ENCODE measurements at regions not wholly inside any gene's neighbourhood (a gene's known extent, or its start where the extent isn't known, plus 50 kb on each side); places are given as distances from the start of the nearest gene placed in this dataset.

GRCh38 chr6:92848459-92848858 is 570.9 kb downstream of the EPHA7 start:
- peak overlapping the region; percentile 8 to 15; a peak in 3 of 4 replicates for H3K4me2 ChIP-seq (ENCODE audit: insufficient read depth in 1 of 2, low read depth in 2 of 2, low read length in 2 of 2)
- FAIRE-seq, result no peak

More at GRCh38 chr6:92848459-92848858, 570.9 kb downstream of the EPHA7 start:
- Histone ChIP-seq H3K4ac (replicated peaks; ENCODE audit: insufficient read length, low read depth, low read length) (no peak overlapping the region), H4K91ac (replicated peaks; ENCODE audit: insufficient read length, low read length) (no peak overlapping the region), H2BK20ac (ENCODE audit: low read length) (0 out of 2 replicates have a peak overlapping the region, but pooled peaks have one; percentile 22), H4K8ac (ENCODE audit: extremely low read depth, insufficient read depth, low read length) (no peak overlapping the region), H3K4me1 (replicated peaks in 1 of 4; ENCODE audit: control insufficient read depth in 3 of 4, insufficient read depth in 4 of 4, low read length in 3 of 4) (peaks cover 0 to 8% (median 6%) of the 10 kb centered on the region in 4 experiments; a peak in 4 of 7 replicates), H3K9ac (replicated peaks in 1 of 4; ENCODE audit: extremely low read depth in 1 of 4, low read depth in 3 of 4, low read length in 3 of 4) (no peak overlapping the region), H3K36me3 (ENCODE audit: control insufficient read depth in 2 of 4, insufficient read depth in 4 of 4, low read length in 3 of 4) (no peaks in the 10 kb centered on the region), H2AK5ac (ENCODE audit: low read depth, low read length) (no peak overlapping the region), H2BK15ac (ENCODE audit: low read length) (no peak overlapping the region), H4K20me1 (replicated peaks in 1 of 2; ENCODE audit: control insufficient read depth in 1 of 2, insufficient read depth in 2 of 2, low read length in 2 of 2) (peaks cover 1 to 2% of the 10 kb centered on the region in 2 experiments), H3K18ac (ENCODE audit: extremely low read depth, low read length) (no peak overlapping the region; the same call in 1 of the 2 replicates), H3K23me2 (ENCODE audit: low read depth, low read length) (no peaks in the 10 kb centered on the region), H3K79me2 (ENCODE audit: control insufficient read depth in 1 of 2, insufficient read depth in 2 of 2, low read length in 2 of 2) (no peaks in the 10 kb centered on the region), H2BK5ac (ENCODE audit: low read depth, low read length) (no peak overlapping the region), H3K4me3 (ENCODE audit: extremely low read depth in 1 of 4, insufficient read depth in 2 of 4, low read depth in 3 of 4, low read length in 4 of 4) (peak overlapping the region in 1 of 4 experiments; percentile 21; a peak in 2 of 8 replicates), H2BK120ac (replicated peaks; ENCODE audit: low read depth, low read length) (no peak overlapping the region), H3K27me3 (replicated peaks in 1 of 4; ENCODE audit: control insufficient read depth in 3 of 4, extremely low read depth in 1 of 4, insufficient read depth in 3 of 4, low read length in 3 of 4) (peaks cover 28 to 49% (median 43%) of the 10 kb centered on the region in 4 experiments), H3K23ac (ENCODE audit: insufficient read length) (no peak overlapping the region), H4K5ac (ENCODE audit: insufficient read length, low read depth, low read length) (no peak overlapping the region), H3K79me1 (ENCODE audit: low read depth, low read length) (no peaks in the 10 kb centered on the region), H3K9me3 (ENCODE audit: insufficient read depth in 2 of 2, low read depth in 1 of 2, low read length in 1 of 2) (no peaks in the 10 kb centered on the region), H3K14ac (ENCODE audit: insufficient read length) (no peak overlapping the region), H2AFZ (ENCODE audit: low read length) (no peak overlapping the region), H2BK12ac (ENCODE audit: low read depth, low read length) (peak overlapping the region; percentile 69), H3K27ac (ENCODE audit: low read depth, low read length) (no peak overlapping the region), H3K56ac (replicated peaks; ENCODE audit: insufficient read length, low read depth, low read length) (no peak overlapping the region)
- CTCF ChIA-PET (ENCODE audit: partially characterized antibody), result interaction anchor here (0.6 to 1.3 kb wide), 2 partner anchors 18 to 30 kb away, joined by 3 to 5 read pairs; no protein-coding TSS in a partner anchor
- no peak for DNase-seq (ENCODE audit: low read depth in 1 of 2, low spot score in 2 of 2)
- WGBS, 2 experiments (ENCODE audit: extremely low coverage in 1 of 2, insufficient coverage in 1 of 2, insufficient read length in 1 of 2, insufficient replicate concordance in 2 of 2, low coverage in 1 of 2, low lambda C conversion rate in 2 of 2, missing lambda C conversion rate in 1 of 2), result 53% methylated on average over 4 of the region's 4 CpGs; no CpG with 5 or more reads in 1 of the 2 experiments
- POLR2A ChIA-PET (ENCODE audit: partially characterized antibody), result no interaction called here
- TF ChIP-seq ATF3 (IDR thresholded peaks at IDR 0.05; ENCODE audit: insufficient read depth, low read depth, low read length) (no peak), TEAD4 (IDR thresholded peaks at IDR 0.05; ENCODE audit: low read depth, low read length) (no peak), TAF7 (optimal IDR thresholded peaks at IDR 0.05; ENCODE audit: borderline replicate concordance, low read depth, low read length) (no peak), ZNF274 (IDR thresholded peaks at IDR 0.05; ENCODE audit: borderline replicate concordance, extremely low read depth, low read length) (no peak), YY1 (IDR thresholded peaks at IDR 0.05; ENCODE audit: low read depth, low read length) (no peak)

All from H1 (cell line).